HCT116 (cell line): ENCODE measurements at regions not wholly inside any gene's neighbourhood (a gene's known extent, or its start where the extent isn't known, plus 50 kb on each side); places are given as distances from the start of the nearest gene placed in this dataset.

Experiments used
- ATAC-seq: fragments of 200-7000 bp; cut with Tn5 transposase; 2 replicates; pipeline ENCODE4 v1.9.1; 2020; ENCODE audit warnings: mild to moderate bottlenecking, moderate library complexity
- BruUV-seq: library from RNA; stranded (reverse); fragments of 400-500 nt; replicated peaks from 2 replicates; lab custom pipeline; 2021; lab: Mats Ljungman, UMichigan
- CTCF ChIA-PET: fragments of 300-600 bp; sonication (Branson Sonifier 250); formaldehyde crosslinking; loops from one replicate; lab custom pipeline; 2021; ENCODE audit warnings: antibody characterized with exemption; lab: Charles Lee
- POLR2A ChIA-PET: fragments of 300-600, 350-600 bp; sonication (Branson Sonifier 250); formaldehyde crosslinking; loops from one replicate; lab custom pipeline; 2021; ENCODE audit warnings: antibody characterized with exemption; lab: Charles Lee
- RAD21 ChIA-PET, 2 experiments: fragments of 300-600 bp; sonication (Branson Sonifier 250); formaldehyde crosslinking; loops; one replicate each; lab custom pipeline; 2023; ENCODE audit warnings: low total read pairs in 2 of 2; ENCODE audit not compliant: uncharacterized antibody in 2 of 2, unreplicated experiment in 2 of 2, low non-redundant PET in 1 of 2; lab: Charles Lee
- DNase-seq: peaks from one replicate; pipeline ENCODE4 v3.0.0-alpha.2; 2010; ENCODE audit warnings: low read depth, low spot score
- H2AFZ ChIP-seq: fragments of 200-600 bp; shearing (Covaris generic), sonication (generic); 2 replicates; pipeline ENCODE4 v1.6.1; 2017; ENCODE audit warnings: low read depth, mixed run types, mixed read lengths, antibody characterized with exemption, low read length; ENCODE audit not compliant: poor library complexity, severe bottlenecking
- H3K27ac ChIP-seq: 2 replicates; pipeline ENCODE4 v1.5.1; 2012; ENCODE audit warnings: low read depth, low read length
- H3K27me3 ChIP-seq: fragments of 200-600 bp; sonication (generic); 2 replicates; pipeline ENCODE4 v1.6.1; 2016; ENCODE audit warnings: mixed run types, low read length, mixed read lengths; ENCODE audit not compliant: insufficient read depth
- H3K36me3 ChIP-seq, 2 experiments: fragments of 200-500 bp in 1 of 2; fragments of 200-600 bp in 1 of 2; sonication (Bioruptor generic) in 1 of 2; sonication (generic) in 1 of 2; 2 replicates each; pipeline versions ENCODE4 v1.5.1 to v1.6.1; 2014 to 2016; ENCODE audit warnings: low read length in 2 of 2, inconsistent platforms in 1 of 2, mixed read lengths in 1 of 2, mixed run types in 1 of 2; ENCODE audit not compliant: insufficient read depth in 2 of 2, control insufficient read depth in 1 of 2
- H3K4me1 ChIP-seq, 2 experiments: fragments of 200-600 bp in 1 of 2; sonication (generic) in 1 of 2; 2 replicates each; pipeline versions ENCODE4 v1.5.1 to v1.6.1; 2012 to 2017; ENCODE audit warnings: low read length in 2 of 2, inconsistent platforms in 1 of 2, mild to moderate bottlenecking in 1 of 2, mixed read lengths in 1 of 2, mixed run types in 1 of 2, moderate library complexity in 1 of 2; ENCODE audit not compliant: insufficient read depth in 2 of 2, control insufficient read depth in 1 of 2
- H3K4me2 ChIP-seq: fragments of 200-600 bp; sonication (generic); 2 replicates; pipeline ENCODE4 v1.6.1; 2017; ENCODE audit warnings: mixed run types, low read length, mixed read lengths
- H3K4me3 ChIP-seq, 2 experiments: fragments of 200-600 bp in 1 of 2; sonication (generic) in 1 of 2; replicated peaks in 1 of 2; 2 replicates each; pipeline ENCODE4 v1.5.1; 2011 to 2016; ENCODE audit warnings: low read length in 2 of 2, control low read depth in 1 of 2, low read depth in 1 of 2, mild to moderate bottlenecking in 1 of 2, mixed read lengths in 1 of 2, mixed run types in 1 of 2
- H3K79me2 ChIP-seq: fragments of 200-600 bp; sonication (generic); 2 replicates; pipeline ENCODE4 v1.6.1; 2017; ENCODE audit warnings: mild to moderate bottlenecking, mixed run types, low read length, moderate library complexity, mixed read lengths; ENCODE audit not compliant: insufficient read depth
- H3K9ac ChIP-seq: fragments of 200-600 bp; sonication (generic); 2 replicates; pipeline ENCODE4 v1.6.1; 2016; ENCODE audit warnings: low read length, mixed read lengths
- H3K9me2 ChIP-seq: fragments of 200-600 bp; sonication (generic), shearing (Covaris generic); 2 replicates; pipeline ENCODE4 v1.6.1; 2017; ENCODE audit warnings: mixed run types, mild to moderate bottlenecking, moderate library complexity; ENCODE audit not compliant: insufficient read depth
- H3K9me3 ChIP-seq, 2 experiments: fragments of 200-500 bp in 1 of 2; fragments of 200-600 bp in 1 of 2; sonication (Bioruptor generic) in 1 of 2; sonication (generic) in 1 of 2; 2 replicates each; pipeline ENCODE4 v1.6.1; 2014 to 2017; ENCODE audit warnings: low read length in 2 of 2, mixed read lengths in 2 of 2, inconsistent platforms in 1 of 2, low read depth in 1 of 2, mild to moderate bottlenecking in 1 of 2, mixed run types in 1 of 2, moderate library complexity in 1 of 2; ENCODE audit not compliant: control insufficient read depth in 1 of 2, insufficient read depth in 1 of 2
- H4K20me1 ChIP-seq: fragments of 200-600 bp; sonication (generic), shearing (Covaris generic); 2 replicates; pipeline ENCODE4 v1.6.1; 2017; ENCODE audit warnings: mixed run types, mild to moderate bottlenecking, moderate library complexity; ENCODE audit not compliant: insufficient read depth
- CBX3 ChIP-seq: IDR thresholded peaks from 2 replicates; pipeline ENCODE4 v1.6.1; 2012; ENCODE audit warnings: low read depth
- CEBPB ChIP-seq: IDR thresholded peaks from 2 replicates; pipeline ENCODE4 v1.6.1; 2012; ENCODE audit warnings: low read depth
- CTCF ChIP-seq, 3 experiments: fragments of 200-600 bp in 1 of 3; sonication (generic) in 1 of 3; IDR thresholded peaks in 2 of 3; conservative IDR thresholded peaks in 1 of 3; 2 replicates each; pipeline ENCODE4 v1.5.1; 2012 to 2017; ENCODE audit warnings: low read depth in 2 of 3, low read length in 2 of 3, antibody characterized with exemption in 1 of 3, borderline replicate concordance in 1 of 3, control low read depth in 1 of 3, mild to moderate bottlenecking in 1 of 3, mixed read lengths in 1 of 3, mixed run types in 1 of 3, moderate library complexity in 1 of 3; ENCODE audit not compliant: insufficient read depth in 1 of 3
- EGR1 ChIP-seq: IDR thresholded peaks from 2 replicates; pipeline ENCODE4 v1.6.1; 2012; ENCODE audit warnings: low read depth
- ELF1 ChIP-seq: IDR thresholded peaks from 2 replicates; pipeline ENCODE4 v1.6.1; 2012; ENCODE audit warnings: low read depth, borderline replicate concordance
- EZH2 ChIP-seq: fragments of 200-600 bp; sonication (generic); IDR thresholded peaks from 2 replicates; pipeline ENCODE4 v1.6.1; 2017; ENCODE audit warnings: antibody characterized with exemption, mixed run types
- EZH2phosphoT487 ChIP-seq: fragments of 200-600 bp; IDR thresholded peaks from 2 replicates; pipeline ENCODE4 v1.6.1; 2018; ENCODE audit warnings: antibody characterized with exemption, borderline replicate concordance
- FOSL1 ChIP-seq: IDR thresholded peaks from 2 replicates; pipeline ENCODE4 v1.6.1; 2012; ENCODE audit warnings: low read depth
- JUND ChIP-seq: IDR thresholded peaks from 2 replicates; pipeline ENCODE4 v1.6.1; 2012
- MAX ChIP-seq: IDR thresholded peaks from 2 replicates; pipeline ENCODE4 v1.6.1; 2012
- POLR2AphosphoS5 ChIP-seq: IDR thresholded peaks from 2 replicates; pipeline ENCODE4 v1.6.1; 2011; ENCODE audit warnings: mild to moderate bottlenecking, low read depth, low read length, moderate library complexity
- RAD21 ChIP-seq: IDR thresholded peaks from 2 replicates; pipeline ENCODE4 v1.6.1; 2012; ENCODE audit warnings: low read depth, mild to moderate bottlenecking
- SIN3A ChIP-seq: IDR thresholded peaks from 2 replicates; pipeline ENCODE4 v1.6.1; 2012; ENCODE audit warnings: low read depth
- SP1 ChIP-seq: IDR thresholded peaks from 2 replicates; pipeline ENCODE4 v1.6.1; 2012; ENCODE audit warnings: low read depth
- SRF ChIP-seq: IDR thresholded peaks from 2 replicates; pipeline ENCODE4 v1.6.1; 2012; ENCODE audit warnings: low read depth
- YY1 ChIP-seq: IDR thresholded peaks from 2 replicates; pipeline ENCODE4 v1.6.1; 2011; ENCODE audit warnings: low read length, low read depth, moderate library complexity, mild to moderate bottlenecking; ENCODE audit not compliant: insufficient replicate concordance; ENCODE audit errors: extremely low read depth
- ZFX ChIP-seq: fragments of 450-650 bp; IDR thresholded peaks from 2 replicates; pipeline ENCODE4 v1.6.1; 2017
- ZNF274 ChIP-seq: fragments of 200-500 bp; sonication (Bioruptor generic); IDR thresholded peaks from 2 replicates; pipeline ENCODE4 v1.6.1; 2014; ENCODE audit warnings: mild to moderate bottlenecking, low read depth, low read length, inconsistent platforms
- intact Hi-C: fragments of 100-400 bp; cut with micrococcal nuclease; formaldehyde crosslinking; loops from 2 replicates; pipeline ENCODE4 v1.10.0; 2022
- TF ChIP-seq, protein P1 (sequence below): IDR thresholded peaks from 2 replicates; pipeline ENCODE4 v1.6.1; 2012
- TF ChIP-seq, protein P2 (sequence below): IDR thresholded peaks from 2 replicates; pipeline ENCODE4 v1.6.1; 2011; ENCODE audit warnings: mild to moderate bottlenecking, low read length, moderate library complexity; ENCODE audit not compliant: insufficient replicate concordance; ENCODE audit errors: extremely low read depth

- Histone ChIP-seq H3K79me2 (no peaks in the 10 kb centered on the region), H3K27ac (no peak overlapping the region), H3K9me3 (no peaks in the 10 kb centered on the region), H2AFZ (no peak overlapping the region), H3K4me1 (no peaks in the 10 kb centered on the region), H4K20me1 (no peaks in the 10 kb centered on the region), H3K4me2 (no peak overlapping the region), H3K9me2 (no peaks in the 10 kb centered on the region), H3K36me3 (no peaks in the 10 kb centered on the region), H3K27me3 (no peaks in the 10 kb centered on the region), H3K4me3 (no peak overlapping the region), H3K9ac (no peak overlapping the region)
- no TSS peak for BruUV-seq
- CTCF ChIA-PET: no interaction called here
- RAD21 ChIA-PET: no interaction called here
- TF ChIP-seq SIN3A (no peak), EGR1 (no peak), RAD21 (no peak), ZNF274 (no peak), MAX (no peak), CEBPB (no peak), CTCF (IDR thresholded peaks at IDR 0.05 in 2 of 3, conservative IDR thresholded peaks at IDR 0.05 in 1 of 3; ENCODE audit: borderline replicate concordance in 1 of 3, insufficient read depth in 1 of 3, low read depth in 2 of 3, low read length in 2 of 3) (no peak), SP1 (no peak), JUND (no peak), FOSL1 (no peak), ZFX (no peak), CBX3 (no peak), POLR2AphosphoS5 (no peak), EZH2phosphoT487 (no peak), EZH2 (no peak), ELF1 (no peak), YY1 (no peak), SRF (no peak)
- TF ChIP-seq, protein P1, sequence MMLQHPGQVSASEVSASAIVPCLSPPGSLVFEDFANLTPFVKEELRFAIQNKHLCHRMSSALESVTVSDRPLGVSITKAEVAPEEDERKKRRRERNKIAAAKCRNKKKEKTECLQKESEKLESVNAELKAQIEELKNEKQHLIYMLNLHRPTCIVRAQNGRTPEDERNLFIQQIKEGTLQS: no peak
- TF ChIP-seq, protein P2, sequence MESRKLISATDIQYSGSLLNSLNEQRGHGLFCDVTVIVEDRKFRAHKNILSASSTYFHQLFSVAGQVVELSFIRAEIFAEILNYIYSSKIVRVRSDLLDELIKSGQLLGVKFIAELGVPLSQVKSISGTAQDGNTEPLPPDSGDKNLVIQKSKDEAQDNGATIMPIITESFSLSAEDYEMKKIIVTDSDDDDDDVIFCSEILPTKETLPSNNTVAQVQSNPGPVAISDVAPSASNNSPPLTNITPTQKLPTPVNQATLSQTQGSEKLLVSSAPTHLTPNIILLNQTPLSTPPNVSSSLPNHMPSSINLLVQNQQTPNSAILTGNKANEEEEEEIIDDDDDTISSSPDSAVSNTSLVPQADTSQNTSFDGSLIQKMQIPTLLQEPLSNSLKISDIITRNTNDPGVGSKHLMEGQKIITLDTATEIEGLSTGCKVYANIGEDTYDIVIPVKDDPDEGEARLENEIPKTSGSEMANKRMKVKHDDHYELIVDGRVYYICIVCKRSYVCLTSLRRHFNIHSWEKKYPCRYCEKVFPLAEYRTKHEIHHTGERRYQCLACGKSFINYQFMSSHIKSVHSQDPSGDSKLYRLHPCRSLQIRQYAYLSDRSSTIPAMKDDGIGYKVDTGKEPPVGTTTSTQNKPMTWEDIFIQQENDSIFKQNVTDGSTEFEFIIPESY: no peak
- intact Hi-C loops: no loop called here
- DNase-seq (no peak), ATAC-seq (no peak)
- POLR2A ChIA-PET: no interaction called here
These were observed 79.6 kb upstream of the HMHB1 start for GRCh38 chr5:143732402-143732801.
